ENCODE measurements at regions not wholly inside any gene's neighbourhood (a gene's known extent, or its start where the extent isn't known, plus 50 kb on each side); places are given as distances from the start of the nearest gene placed in this dataset.
"Not testable (repeated sequence)": the region's sequence is repeated elsewhere in the genome, so short reads cannot be mapped to it uniquely, and the experiment has no call there.

DNA sequence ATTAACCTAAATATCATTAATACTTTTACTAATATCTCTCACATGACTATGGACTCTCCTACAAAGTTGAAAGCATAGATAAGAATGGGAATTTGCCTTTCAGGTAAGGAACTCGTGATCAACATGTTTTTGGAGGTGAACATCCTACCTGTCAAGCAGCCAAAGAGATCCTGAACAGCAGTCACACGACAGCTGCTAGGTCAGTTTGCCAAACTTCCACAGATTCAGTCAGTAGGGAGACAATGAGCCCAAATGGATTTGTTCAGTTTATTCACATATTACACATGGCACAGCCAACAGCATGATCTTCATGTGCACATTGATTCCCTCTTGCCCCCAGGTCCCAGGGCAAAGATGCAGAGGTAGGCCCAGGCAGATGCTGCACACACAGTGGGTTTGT lies 86.1 kb upstream of the LOC128125822 start:
- DNase-seq, result no peak

DNA sequence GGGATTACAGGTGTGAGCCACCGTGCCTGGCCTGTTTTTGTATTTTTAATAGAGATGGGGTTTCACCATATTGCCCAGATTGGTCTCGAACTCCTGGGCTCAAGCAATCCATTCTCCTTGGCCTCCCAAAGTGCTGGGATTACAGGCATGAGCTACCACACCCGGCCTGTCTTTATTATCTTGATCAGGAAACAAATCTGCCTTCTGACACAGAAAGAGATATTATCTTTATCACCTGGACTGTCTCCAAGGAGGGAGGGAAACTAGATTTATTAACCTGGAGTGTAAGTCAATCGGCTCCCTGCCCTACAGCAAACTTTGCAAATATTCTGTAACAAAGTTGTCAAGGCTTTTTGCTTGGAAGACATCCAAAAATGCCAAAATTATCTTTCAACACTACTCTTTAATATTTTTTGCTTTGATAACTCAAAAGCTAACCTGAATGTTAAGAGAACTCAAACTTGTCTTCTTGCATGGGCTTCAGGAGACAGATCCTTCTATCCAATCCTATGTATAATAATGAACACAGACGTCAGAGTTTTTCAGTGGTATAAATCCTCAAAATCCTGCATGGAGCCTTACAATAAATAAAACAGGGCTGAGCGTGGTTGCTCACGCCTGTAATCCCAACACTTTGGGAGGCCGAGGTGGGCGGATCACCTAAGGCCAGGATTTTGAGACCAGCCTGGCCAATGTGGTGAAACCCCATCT lies 85.0 kb upstream of the LOC128125822 start:
- DNase-seq, result no peak

DNA sequence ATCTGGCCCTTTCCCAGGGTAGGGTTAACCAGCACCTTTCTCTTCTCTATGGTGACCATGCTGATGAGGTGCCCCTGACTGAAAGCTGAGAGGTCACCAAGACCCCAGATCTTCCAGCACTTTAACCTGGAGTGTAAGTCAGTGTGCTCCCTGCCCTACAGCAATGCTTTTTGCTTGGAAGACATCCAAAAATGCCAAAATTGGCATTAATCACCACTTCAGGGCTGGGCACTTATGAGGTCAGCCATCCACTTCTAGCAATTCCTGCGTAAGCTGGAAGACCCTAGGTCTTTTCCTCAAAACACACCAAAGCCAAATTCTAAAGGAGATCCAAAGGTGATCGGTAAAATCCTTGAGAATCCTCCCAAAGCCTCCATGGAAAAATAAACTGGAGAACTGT lies 81.2 kb upstream of the LOC128125822 start:
- DNase-seq, result no peak

DNA sequence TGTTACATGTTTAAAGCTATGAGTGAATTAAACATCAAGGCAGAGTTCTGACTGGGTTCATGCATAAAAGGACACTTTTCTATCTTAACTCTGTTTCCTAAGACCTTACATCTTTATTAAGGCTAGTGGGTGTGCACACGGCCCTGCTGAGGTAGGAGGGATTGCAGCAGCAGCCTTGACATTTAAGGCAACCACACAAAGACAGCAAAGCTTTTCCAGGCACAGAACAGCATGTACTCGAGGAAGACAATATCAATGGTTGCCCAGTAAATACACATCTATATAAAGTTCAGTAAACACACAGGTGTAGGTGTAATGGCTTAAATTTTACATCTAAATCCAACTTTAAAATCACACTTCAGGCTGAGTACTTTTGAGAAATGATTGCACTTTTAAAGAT lies 79.8 kb upstream of the LOC128125822 start:
- no peak for DNase-seq

DNA sequence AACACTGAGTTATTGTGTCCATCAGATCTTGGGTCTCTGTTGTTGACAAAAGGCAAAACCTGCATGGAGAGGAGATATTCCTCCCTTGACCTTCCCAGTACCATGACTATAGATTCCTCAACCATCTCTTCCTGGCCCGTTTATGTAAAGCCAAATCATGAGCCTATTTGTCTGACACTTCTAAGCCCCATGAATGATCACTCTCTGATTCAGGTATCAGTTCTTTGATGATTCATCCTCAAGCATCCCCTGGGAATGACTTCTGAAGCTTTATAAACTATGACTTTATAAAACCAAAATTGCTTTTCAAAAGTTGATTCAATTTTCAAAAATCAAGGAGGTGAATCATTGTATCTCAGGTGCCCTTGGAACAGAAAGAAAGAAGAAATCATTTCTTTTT lies 78.7 kb upstream of the LOC128125822 start:
- DNase-seq, result no peak

DNA sequence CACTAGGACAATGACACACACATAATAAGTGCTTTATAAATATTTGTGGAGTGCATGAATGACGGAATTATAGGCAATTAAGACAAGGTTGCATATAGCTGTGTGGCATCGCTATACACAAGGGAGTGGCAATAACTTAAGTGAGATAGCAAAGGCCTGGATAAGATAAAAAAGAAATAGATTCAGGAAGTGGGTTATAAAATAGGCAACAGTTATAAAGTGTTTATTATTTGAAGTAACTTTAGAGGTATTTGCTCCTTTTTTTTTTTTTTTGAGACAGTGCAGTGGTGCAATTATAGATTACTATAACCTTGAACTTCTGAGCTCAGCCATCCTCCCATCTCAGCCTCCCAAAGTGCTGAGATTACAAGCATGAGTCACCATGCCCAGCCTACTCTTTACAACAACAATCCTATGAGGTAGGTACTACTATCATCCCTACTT lies 75.9 kb upstream of the LOC128125822 start:
- DNase-seq, result no peak

DNA sequence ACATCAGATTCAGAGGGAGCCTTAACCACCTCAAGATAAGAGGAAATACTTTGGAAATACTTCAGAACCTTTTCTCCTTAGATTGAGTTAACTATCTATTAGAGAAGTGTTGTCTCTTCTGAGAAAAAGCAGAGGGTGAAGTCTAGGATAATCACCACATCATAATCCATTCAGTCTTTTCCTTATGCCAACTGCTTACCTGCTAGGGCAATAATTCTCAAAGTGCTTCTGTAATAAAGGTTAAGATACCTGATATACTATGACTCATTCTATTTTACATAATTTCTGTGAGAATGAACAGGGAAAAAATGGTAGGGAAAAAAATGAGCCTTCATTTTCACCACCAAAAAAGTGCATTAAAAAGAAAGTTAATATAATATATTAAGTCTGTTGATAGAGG lies 70.1 kb upstream of the LOC128125822 start:
- no peak for DNase-seq

DNA sequence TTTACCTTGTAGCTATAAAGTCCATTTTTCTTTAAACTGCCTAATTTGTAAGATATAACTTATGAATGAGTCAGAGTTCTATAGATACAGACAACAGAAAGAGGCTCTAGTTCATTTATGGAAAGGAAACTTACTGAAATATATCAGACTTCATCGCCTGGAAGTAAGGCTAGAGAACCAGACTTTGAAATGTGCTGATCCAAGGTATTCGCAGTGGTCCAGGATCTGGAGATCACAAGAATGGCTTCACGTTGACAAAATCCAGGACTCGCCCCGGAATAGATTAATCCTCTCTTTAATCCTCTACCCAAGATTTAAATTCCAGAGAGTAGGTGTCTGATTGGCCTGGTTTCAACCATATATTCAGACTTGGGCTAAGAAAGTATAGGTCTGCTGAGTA lies 69.1 kb upstream of the LOC128125822 start:
- no peak for DNase-seq

DNA sequence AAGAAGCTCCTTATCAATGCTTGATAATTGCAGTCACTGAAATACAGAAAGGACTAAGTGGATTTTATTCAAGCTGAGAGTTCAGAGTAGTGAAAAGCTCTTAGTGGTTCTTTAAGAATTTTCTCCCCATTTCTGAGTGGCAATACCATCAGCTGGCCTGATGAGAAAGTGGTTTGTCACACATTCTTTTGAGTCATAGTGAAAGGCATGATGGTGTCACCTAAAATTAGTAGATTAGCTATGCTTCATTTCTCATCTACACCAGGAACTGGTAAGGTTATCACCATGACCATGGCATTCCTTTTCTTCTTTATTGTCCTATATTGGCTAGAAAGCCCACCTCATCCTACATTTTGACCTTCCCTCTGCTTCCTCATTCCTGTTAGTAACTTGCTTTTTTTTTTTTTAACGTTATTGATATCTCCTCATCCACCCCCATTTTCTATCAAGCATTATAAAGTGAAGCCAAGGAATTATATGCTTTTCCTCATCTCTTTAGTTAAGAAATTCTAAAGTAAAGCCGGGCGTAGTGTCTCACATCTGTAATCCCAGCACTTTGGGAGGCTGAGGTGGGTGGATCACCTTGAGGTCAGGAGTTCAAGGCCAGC lies 67.4 kb upstream of the LOC128125822 start:
- DNase-seq, result no peak

DNA sequence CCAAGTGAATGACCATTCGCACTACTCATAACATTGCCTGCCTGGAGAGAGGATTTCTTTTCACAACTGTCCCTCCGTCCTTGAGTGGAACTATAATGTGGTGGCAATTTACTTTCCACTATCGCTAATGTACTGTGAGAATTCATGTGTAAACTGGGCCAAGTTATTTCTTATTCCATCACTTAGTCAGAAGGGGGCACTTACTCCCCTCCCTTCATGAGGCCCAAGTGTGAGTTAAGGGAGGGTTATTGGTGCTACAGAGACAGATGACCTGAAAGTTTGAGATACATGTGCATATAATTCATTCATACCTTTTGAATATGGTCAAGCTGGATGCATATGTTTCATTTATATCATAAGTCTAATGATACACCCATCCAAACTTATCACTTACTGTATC lies 65.2 kb upstream of the LOC128125822 start:
- DNase-seq, result no peak

DNA sequence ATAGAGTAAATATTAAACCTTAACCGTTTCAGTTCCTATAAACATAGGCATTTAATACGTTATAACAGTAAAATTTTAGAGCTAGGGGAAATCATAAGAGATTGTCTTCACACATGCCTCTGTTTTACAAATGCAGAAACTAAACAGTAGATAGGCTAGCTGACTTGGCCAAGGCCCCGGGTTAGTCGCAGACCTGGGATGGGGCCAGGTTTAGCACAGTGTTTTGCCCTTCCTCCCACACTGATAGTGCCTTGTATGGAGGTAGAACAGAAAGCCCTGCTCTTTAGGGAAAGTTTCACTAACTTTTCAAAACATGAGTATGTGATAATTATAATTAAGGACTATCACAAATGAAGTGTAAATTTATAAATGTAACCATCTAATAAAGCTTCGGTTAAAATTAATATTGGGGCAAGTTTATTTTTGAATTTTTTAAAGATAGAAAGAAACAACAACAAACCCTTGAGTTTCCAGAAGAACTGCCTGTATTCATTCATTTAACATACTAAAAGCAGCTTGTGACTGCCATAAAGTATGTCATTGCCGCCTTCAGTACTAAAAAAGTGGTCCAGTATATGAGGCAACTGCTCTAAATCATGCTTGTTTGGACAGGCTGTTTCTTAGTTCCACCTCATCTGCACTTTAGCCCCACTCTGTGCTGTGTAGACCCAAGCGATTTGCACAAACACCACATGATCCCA lies 62.5 kb upstream of the LOC128125822 start:
- DNase-seq, result no peak

DNA sequence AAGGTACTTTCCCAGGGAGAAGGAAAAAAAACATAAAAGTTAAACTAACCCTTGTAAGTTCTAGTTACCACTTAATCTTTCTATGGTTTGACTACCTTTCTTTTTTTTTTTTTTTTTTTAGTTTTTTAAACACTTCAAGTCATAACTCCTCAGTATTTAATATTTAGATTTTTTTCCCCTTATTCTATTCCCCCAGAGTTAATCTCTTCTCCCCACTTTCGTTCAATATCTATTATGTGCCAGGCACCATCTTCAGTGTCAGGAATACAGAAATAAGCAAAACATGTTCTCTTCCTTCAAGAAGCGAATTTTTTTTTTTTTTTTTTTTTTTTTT lies 62.0 kb upstream of the LOC128125822 start:
- DNase-seq, result no peak

DNA sequence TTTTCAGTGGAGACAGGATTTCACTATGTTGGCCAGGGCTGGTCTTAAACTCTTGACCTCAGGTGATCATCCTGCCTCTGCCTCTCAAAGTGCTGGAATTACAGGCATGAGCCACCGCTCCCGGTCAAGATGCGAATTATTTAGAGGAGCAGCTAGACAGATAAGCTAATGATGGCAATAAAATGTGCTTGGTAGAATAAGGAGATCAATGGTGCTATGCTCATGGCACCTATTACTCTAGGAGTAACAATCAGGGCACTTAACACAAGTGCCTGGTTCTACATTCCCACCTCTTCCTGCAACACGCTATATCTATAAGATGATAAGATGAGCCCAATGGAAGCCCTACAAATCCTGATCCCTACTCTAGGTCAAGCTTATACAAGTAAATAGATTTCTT lies 61.4 kb upstream of the LOC128125822 start:
- no peak for DNase-seq

DNA sequence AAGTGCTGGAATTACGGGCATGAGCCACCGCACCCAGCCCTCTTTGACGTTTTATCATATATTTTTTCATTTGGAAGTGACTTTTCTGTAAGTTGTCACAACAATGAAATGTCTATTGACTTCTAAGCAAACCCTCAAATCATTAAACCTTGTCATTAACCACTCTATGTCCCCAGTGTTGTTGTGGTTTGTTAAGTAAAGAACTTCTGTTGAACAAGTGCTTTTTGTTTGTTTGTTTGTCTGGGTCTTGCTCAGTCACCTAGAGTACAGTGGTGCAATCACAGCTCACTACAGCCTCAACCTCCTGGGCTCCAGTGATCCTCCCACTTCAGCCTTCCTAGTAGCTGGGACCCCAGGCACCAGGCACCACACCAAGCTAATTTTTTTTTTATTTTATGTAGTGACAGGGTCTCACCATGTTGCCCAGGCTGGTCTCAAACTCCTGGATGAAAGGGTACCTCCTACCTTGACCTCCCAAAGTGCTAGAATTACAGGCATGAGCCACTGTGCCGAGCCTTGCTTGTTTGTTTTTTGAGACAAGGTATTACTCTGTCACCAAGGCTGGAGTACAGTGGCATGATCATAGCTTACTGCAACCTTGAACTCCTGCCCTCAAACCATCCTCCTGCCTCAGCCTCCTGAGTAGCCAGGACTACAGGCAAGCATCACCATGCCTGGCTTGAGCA lies 57.6 kb upstream of the LOC128125822 start:
- DNase-seq, result no peak

DNA sequence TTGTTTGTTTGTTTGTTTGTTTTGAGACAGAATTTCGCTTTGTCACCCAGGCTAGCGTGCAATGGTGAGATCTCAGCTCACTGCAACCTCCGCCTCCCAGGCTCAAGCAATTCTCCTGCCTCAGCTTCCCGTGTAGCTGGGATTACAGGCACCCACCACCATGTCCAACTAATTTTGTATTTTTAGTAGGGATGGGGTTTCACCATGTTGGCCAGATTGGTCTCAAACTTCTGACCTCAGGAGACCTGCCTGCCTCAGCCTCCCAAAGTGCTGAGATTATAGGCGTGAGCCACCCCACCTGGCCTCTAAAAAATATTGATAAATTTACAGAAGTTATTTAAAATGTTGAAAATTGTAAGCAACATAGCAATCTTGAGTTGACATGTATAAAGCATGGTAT lies 57.1 kb upstream of the LOC128125822 start:
- not testable (repeated sequence) for DNase-seq

DNA sequence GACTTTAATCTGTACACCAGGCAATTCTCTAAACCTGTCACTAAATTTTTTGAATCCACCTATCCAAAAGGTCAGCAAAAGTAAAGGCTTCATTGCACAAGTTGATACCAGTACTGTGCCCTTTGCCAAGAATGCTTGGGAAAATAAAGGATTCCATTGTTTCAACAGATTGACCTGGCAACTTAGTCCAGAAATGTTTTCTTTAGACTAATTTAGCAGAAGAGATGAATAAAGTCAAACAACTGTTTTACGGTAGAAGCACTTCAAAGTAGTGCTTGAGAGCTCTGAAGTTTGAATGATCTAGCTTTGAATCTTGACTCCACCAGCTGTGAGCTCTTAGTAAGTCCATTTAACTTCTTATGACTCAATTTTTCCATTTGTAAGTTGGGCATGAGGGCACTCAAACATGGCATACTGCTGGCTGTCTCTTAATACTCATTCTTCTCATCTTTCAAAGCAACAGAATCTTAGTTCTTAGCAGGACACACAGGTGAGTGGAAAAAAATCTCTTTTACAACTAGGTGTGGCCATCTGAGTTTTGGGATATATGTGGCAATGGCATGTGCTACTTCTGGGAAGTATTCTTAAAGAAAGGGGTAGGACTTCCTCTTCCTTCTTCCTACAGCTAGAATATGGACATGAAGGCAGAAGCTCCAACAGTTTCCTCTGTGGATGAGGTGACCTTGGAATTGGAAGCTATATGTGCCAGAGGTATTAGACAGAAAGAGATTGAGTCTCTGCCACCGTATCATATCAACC lies 55.9 kb upstream of the LOC128125822 start:
- no peak for DNase-seq

DNA sequence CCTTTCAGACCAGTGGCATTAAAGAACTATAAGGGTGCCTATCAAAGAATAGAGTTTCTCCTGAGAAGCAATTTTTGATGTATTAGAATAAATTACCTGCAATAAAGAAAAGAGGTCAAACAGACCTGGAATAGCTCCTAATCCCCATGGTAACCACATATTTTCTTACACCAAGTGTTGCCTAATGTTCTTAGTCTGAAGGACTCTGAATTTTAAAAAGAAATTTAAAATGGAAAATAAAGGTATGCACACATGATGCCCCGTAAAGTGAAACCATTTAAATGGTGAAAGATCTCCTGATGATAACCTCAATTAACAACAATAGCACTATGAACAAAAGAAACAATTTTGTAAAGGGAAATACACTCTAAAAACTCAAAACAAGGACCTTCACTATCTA lies 55.1 kb upstream of the LOC128125822 start:
- DNase-seq, result no peak

DNA sequence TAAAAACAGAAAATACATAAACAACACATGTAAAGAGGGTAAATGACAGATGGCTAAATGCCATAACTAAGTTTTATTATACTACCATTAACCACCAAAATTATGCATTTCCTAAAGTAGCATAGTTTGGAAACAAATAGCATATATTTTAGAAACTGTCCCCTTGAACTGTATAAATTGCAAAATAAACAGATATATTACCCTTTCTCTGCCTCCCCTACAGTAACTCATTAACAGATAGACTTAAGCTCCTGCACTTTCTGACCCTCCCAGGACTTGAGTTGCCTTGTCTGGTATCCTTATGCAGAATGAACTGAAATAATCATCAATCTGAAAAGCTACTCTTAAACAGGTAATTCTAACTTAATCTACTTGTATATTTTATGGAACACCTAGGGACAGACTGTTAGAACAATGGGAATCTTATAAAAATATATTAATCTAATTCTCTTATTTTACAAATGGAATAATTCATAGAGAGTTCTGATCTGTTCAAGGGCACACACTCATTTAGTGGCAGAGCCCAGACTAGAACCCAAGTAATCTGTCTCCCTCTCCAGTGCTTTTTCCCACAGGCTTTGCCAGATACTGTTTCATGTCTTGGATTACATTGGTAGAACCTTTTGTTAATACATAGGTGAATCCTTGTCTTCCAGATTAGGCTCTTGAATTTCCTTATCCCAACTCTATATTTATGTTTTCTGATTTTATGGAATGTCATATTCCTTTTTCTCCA lies 50.6 kb upstream of the LOC128125822 start:
- DNase-seq, result no peak
